RWPE2 (cell line): ENCODE measurements at regions not wholly inside any gene's neighbourhood (a gene's known extent, or its start where the extent isn't known, plus 50 kb on each side); places are given as distances from the start of the nearest gene placed in this dataset.
"Not testable (repeated sequence)": the region's sequence is repeated elsewhere in the genome, so short reads cannot be mapped to it uniquely, and the experiment has no call there.

Experiments
- ATAC-seq: fragments of 200-7000 bp; cut with Tn5 transposase; 3 replicates; pipeline ENCODE4 v1.9.1; 2021; ENCODE audit warnings: low read depth
- DNase-seq: peaks from one replicate; pipeline ENCODE4 v3.0.0-alpha.2; 2020; ENCODE audit warnings: low spot score
- H3K27ac ChIP-seq: fragments of 450-650 bp; 2 replicates; pipeline ENCODE4 v1.5.1; 2017; ENCODE audit warnings: mild to moderate bottlenecking; ENCODE audit not compliant: poor library complexity, severe bottlenecking
- H3K27me3 ChIP-seq: fragments of 250-450 bp; sonication (Bioruptor Pico); 2 replicates; pipeline ENCODE4 v1.5.1; 2021; ENCODE audit warnings: mild to moderate bottlenecking, moderate library complexity; ENCODE audit not compliant: insufficient read depth, poor library complexity, severe bottlenecking
- H3K36me3 ChIP-seq: fragments of 250-450 bp; sonication (Bioruptor Pico); 2 replicates; pipeline ENCODE4 v1.5.1; 2020; ENCODE audit warnings: low read depth, mild to moderate bottlenecking, moderate library complexity
- H3K4me1 ChIP-seq: fragments of 250-450 bp; sonication (Bioruptor Pico); 2 replicates; pipeline ENCODE4 v1.5.1; 2021; ENCODE audit warnings: mild to moderate bottlenecking, moderate library complexity; ENCODE audit not compliant: insufficient read depth, poor library complexity, severe bottlenecking
- H3K4me3 ChIP-seq: fragments of 250-450 bp; sonication (Bioruptor Pico); 2 replicates; pipeline ENCODE4 v1.5.1; 2021; ENCODE audit warnings: mild to moderate bottlenecking, moderate library complexity; ENCODE audit not compliant: severe bottlenecking
- H3K9me3 ChIP-seq: fragments of 250-450 bp; sonication (Bioruptor Pico); 2 replicates; pipeline ENCODE4 v1.5.1; 2021; ENCODE audit warnings: mild to moderate bottlenecking, moderate library complexity; ENCODE audit not compliant: severe bottlenecking
- TF ChIP-seq, protein P1 (sequence below): fragments of 450-650 bp; IDR thresholded peaks from one replicate; pipeline ENCODE4 v1.5.1; 2017; ENCODE audit warnings: mild to moderate bottlenecking, moderate library complexity; ENCODE audit not compliant: poor library complexity, severe bottlenecking

DNA sequence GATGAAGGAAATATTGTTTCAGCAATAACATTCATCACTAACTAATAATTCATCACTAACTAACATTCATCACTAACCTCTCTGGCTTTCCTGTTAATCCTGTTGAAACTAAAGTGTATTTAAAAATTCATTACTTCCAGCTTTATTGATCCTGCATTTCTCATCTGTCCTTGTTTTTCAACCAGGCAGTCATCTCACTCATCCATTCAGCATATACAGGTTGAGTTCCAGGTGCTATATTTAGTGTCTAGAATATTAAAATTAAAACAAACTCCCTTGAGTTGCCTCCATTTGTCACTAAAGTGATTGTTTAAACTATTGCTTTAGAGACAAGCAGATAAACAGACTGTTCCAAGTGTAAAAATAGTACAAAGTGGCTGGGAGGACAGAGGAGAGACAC lies 58.1 kb downstream of the ATXN7L3B start:
- H3K4me3 ChIP-seq, result no peak overlapping the region
- no peaks in the 10 kb centered on the region for H3K36me3 ChIP-seq
- no peaks in the 10 kb centered on the region for H3K4me1 ChIP-seq
- no peak overlapping the region for H3K27ac ChIP-seq
- H3K27me3 ChIP-seq, result no peaks in the 10 kb centered on the region
- no peak for ATAC-seq
- peaks cover 2% of the 10 kb centered on the region for H3K9me3 ChIP-seq
- DNase-seq, result no peak
- TF ChIP-seq, protein P1, sequence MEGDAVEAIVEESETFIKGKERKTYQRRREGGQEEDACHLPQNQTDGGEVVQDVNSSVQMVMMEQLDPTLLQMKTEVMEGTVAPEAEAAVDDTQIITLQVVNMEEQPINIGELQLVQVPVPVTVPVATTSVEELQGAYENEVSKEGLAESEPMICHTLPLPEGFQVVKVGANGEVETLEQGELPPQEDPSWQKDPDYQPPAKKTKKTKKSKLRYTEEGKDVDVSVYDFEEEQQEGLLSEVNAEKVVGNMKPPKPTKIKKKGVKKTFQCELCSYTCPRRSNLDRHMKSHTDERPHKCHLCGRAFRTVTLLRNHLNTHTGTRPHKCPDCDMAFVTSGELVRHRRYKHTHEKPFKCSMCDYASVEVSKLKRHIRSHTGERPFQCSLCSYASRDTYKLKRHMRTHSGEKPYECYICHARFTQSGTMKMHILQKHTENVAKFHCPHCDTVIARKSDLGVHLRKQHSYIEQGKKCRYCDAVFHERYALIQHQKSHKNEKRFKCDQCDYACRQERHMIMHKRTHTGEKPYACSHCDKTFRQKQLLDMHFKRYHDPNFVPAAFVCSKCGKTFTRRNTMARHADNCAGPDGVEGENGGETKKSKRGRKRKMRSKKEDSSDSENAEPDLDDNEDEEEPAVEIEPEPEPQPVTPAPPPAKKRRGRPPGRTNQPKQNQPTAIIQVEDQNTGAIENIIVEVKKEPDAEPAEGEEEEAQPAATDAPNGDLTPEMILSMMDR, result no peak

- DNase-seq (no peak), ATAC-seq (no peak)
- Histone ChIP-seq H3K4me1 (no peaks in the 10 kb centered on the region), H3K27me3 (no peaks in the 10 kb centered on the region), H3K9me3 (peaks cover 2% of the 10 kb centered on the region), H3K36me3 (no peaks in the 10 kb centered on the region), H3K4me3 (no peak overlapping the region), H3K27ac (no peak overlapping the region)
- TF ChIP-seq, protein P1, result no peak
These were observed 61.2 kb downstream of the ATXN7L3B start for GRCh38 chr12:74598819-74599218.

- Histone ChIP-seq H3K27ac (no peak overlapping the region), H3K4me3 (no peak overlapping the region), H3K4me1 (no peaks in the 10 kb centered on the region), H3K36me3 (no peaks in the 10 kb centered on the region), H3K27me3 (no peaks in the 10 kb centered on the region), H3K9me3 (peaks cover 2% of the 10 kb centered on the region)
- DNase-seq (no peak), ATAC-seq (no peak)
- TF ChIP-seq, protein P1, result no peak
These were observed 62.3 kb downstream of the ATXN7L3B start for GRCh38 chr12:74599932-74600331.

- H3K9me3 ChIP-seq, ATAC-seq, H3K36me3 ChIP-seq, DNase-seq, H3K4me1 ChIP-seq, H3K27me3 ChIP-seq, H3K4me3 ChIP-seq, H3K27ac ChIP-seq: not testable (repeated sequence)
These were observed 63.2 kb downstream of the ATXN7L3B start for GRCh38 chr12:74600817-74601216.

GRCh38 chr12:74602881-74603672 lies 65.4 kb downstream of the ATXN7L3B start:
- peaks cover 4% of the 10 kb centered on the region for H3K27me3 ChIP-seq
- TF ChIP-seq, protein P1, result no peak
- H3K36me3 ChIP-seq, result no peaks in the 10 kb centered on the region
- DNase-seq (no peak), ATAC-seq (no peak)
- H3K9me3 ChIP-seq, result peaks cover 2% of the 10 kb centered on the region
- H3K27ac ChIP-seq, result no peak overlapping the region
- no peak overlapping the region for H3K4me3 ChIP-seq
- H3K4me1 ChIP-seq, result no peaks in the 10 kb centered on the region
